ENCODE measurements at regions not wholly inside any gene's neighbourhood (a gene's known extent, or its start where the extent isn't known, plus 50 kb on each side); places are given as distances from the start of the nearest gene placed in this dataset.
"Not testable (repeated sequence)": the region's sequence is repeated elsewhere in the genome, so short reads cannot be mapped to it uniquely, and the experiment has no call there.

DNA sequence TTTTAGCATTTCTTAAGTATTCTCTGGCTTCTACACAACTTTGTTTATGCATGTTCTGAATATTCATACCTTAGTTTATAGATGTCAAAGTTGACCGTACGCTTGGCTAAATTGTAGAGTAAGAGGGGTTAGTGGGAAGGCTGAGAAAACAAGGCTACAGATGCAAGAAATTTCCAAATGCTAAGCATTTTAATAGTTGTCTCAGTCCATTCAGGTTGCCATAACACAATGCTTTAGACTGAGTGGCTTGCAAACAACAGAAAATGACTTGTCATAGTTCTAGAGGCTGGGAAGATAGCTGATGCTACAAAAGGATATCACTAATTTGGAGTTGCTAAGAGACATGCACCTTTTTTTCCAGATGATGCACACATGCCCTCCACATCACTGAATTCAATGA, 53.0 kb upstream of the C1QTNF3 start:
- H3K27me3 ChIP-seq; H3K9me3 ChIP-seq; H3K27ac ChIP-seq; H3K36me3 ChIP-seq; H3K4me1 ChIP-seq; intact Hi-C loops (cut with DNase I); ATAC-seq; DNase-seq; H3K4me3 ChIP-seq: not testable (repeated sequence)

DNA sequence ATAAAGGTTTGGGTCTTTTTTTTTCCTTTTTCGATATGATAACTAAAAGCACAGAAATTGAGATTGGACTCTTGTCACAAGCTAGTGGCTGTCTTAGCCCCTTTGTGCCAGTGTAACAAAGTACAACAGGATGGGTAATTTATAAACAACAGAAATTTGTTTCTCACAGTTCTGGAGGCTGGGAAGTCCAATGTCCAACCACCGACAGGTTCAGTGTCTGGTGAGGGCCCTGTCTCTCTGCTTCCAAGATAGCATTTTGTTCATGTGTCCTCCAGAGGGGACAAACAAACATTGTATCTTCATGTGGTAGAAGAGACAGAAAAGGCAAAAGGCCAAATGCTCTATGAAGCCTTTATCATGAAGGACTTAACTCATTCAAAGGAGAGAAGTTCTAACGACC, 56.9 kb upstream of the C1QTNF3 start:
- H3K4me1 ChIP-seq; DNase-seq; H3K36me3 ChIP-seq; H3K27me3 ChIP-seq; ATAC-seq; H3K27ac ChIP-seq; H3K4me3 ChIP-seq; intact Hi-C loops (cut with DNase I); H3K9me3 ChIP-seq: not testable (repeated sequence)

DNA sequence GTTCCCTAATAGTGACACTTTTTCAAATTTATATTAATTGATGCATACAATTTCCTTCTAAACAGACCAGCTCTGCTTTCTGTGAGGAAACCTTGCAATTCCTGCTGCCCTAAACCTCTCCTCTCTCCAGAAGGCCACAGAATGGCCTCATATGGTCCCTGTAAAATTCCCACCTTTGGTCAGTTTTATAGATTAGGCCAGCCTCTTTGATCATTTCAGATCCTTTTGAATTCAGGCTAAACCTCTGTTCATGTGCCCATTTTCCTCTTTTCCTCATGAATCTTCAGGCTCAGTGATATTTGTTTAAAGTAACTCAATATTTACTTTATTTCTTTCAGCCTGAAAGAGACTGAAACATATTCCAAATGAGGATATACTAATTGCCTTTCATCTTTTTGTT, 58.6 kb upstream of the C1QTNF3 start:
- H3K36me3 ChIP-seq; DNase-seq; H3K27me3 ChIP-seq; H3K9me3 ChIP-seq; H3K27ac ChIP-seq; H3K4me1 ChIP-seq; ATAC-seq; H3K4me3 ChIP-seq; intact Hi-C loops (cut with DNase I): not testable (repeated sequence)

DNA sequence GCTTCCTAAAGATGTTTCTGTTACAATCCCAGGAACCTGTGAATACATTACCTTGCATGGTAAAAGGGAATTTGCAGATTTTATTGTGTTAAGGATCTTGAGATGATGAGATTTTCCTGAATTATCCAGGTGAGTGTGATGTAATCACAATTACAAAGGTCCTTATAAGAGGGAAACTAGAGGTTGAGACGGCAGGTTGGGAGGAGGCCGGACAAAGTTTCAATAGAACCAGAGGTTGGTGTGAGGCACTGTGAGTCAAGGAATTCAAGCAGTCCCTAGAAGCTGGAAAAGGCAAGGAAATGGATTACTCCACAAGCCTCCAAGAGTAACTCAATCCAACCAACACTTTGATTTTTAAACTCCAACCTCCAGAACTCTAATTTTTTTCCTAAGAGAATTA, 65.9 kb upstream of the C1QTNF3 start:
- H3K9me3 ChIP-seq; DNase-seq; H3K27ac ChIP-seq; intact Hi-C loops (cut with DNase I); H3K4me1 ChIP-seq; ATAC-seq; H3K36me3 ChIP-seq; H3K4me3 ChIP-seq; H3K27me3 ChIP-seq: not testable (repeated sequence)

DNA sequence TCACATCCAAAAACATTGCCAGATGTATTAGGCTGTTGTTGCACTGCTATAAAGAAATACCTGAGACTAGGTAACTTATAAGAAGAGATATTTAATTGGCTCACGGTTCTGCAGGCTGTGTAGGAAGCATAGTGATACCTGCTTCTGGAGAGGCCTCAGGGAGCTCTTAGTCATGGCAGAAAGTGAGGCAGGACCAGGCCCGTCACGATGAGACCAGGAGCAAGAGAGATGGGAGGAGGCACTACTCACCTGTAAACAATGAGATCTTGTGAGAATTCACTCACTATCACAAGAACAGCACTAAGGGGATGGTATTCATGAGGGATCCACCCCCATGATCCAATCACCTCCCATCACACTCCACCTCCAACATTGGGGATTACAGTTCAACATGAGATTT, 81.3 kb upstream of the C1QTNF3 start:
- H3K4me3 ChIP-seq; intact Hi-C loops (cut with DNase I); H3K27me3 ChIP-seq; H3K36me3 ChIP-seq; H3K9me3 ChIP-seq; DNase-seq; ATAC-seq; H3K4me1 ChIP-seq; H3K27ac ChIP-seq: not testable (repeated sequence)

DNA sequence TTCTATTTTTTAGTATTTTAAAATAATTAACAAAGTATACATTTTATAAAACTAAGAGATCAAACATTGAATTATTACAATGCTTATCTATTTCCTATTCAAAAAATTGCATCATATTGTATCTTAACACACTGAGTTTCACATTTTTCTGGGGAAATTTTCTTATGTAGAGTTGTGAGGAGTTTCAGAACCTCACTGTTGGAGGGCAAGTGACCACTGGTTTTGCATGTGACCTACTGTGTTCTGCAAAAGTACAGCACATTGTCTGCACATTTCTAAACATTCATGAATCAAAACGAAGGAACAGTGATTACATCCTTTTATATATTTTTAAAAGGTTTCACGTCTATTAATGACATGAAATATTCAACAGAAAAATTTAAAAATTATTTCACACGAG, 82.3 kb upstream of the C1QTNF3 start:
- DNase-seq; intact Hi-C loops (cut with DNase I); H3K36me3 ChIP-seq; H3K27ac ChIP-seq; H3K4me3 ChIP-seq; ATAC-seq; H3K9me3 ChIP-seq; H3K27me3 ChIP-seq; H3K4me1 ChIP-seq: not testable (repeated sequence)

DNA sequence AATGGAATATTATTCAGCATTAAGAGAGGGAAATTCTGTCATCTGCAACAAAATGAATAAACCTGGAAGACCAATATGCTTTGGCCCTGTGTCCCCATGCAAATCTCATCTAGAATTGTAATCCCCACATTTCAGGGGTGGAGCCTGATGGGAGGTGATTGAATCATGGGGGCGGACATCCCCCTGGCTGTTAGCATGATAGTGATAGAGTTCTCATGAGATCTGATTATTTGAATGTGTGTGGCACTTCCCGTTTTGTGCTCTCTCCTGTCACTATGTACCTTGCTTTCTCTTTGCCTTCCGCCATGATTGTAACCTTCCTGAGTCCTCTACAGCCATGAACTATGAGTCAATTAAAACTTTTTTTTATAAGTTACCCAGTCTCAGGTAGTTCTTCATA, 83.7 kb upstream of the C1QTNF3 start:
- H3K9me3 ChIP-seq; DNase-seq; H3K4me3 ChIP-seq; intact Hi-C loops (cut with DNase I); H3K36me3 ChIP-seq; ATAC-seq; H3K4me1 ChIP-seq; H3K27ac ChIP-seq; H3K27me3 ChIP-seq: not testable (repeated sequence)

DNA sequence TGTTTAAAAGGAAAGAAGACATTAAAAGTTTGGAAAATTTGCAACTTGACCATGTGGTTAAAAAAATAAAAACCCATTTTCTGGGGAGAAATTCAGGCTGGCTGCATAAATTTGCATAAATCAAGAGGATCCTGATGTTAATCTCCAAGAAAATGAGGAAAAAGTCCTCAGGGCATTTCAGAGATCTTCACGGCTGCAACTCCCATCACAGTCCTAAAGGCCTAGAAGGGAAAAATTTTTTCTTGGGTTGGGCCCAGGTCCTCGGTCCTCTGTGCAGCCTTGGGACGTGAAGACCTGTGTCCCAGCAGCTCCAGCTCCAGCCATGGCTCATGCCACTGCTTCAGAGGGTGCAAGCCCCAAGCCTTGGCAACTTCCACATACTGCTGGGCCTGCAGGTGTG, 84.8 kb upstream of the C1QTNF3 start:
- H3K4me1 ChIP-seq; DNase-seq; ATAC-seq; H3K27ac ChIP-seq; H3K9me3 ChIP-seq; H3K36me3 ChIP-seq; H3K4me3 ChIP-seq; H3K27me3 ChIP-seq; intact Hi-C loops (cut with DNase I): not testable (repeated sequence)

DNA sequence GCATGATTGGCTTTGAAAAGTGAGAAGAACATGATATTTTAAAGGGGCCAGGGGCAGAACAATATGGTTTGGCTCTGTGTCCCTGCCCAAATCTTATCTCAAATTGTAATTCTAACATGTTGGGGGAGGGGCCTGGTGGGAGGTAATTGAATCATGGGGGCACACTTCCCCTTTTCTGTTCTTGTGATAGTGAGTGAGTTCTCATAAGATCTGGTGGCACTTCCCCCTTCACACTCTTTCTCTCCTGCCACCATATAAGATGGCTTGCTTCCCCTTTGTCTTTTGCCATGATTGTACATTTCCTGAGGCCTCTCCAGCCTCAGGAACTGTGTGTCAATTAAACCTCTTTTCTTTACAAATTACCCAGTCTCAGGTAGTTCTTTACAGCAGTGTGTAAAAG, 85.9 kb upstream of the C1QTNF3 start:
- ATAC-seq; H3K27ac ChIP-seq; H3K4me1 ChIP-seq; H3K9me3 ChIP-seq; H3K36me3 ChIP-seq; H3K4me3 ChIP-seq; DNase-seq; H3K27me3 ChIP-seq; intact Hi-C loops (cut with DNase I): not testable (repeated sequence)

DNA sequence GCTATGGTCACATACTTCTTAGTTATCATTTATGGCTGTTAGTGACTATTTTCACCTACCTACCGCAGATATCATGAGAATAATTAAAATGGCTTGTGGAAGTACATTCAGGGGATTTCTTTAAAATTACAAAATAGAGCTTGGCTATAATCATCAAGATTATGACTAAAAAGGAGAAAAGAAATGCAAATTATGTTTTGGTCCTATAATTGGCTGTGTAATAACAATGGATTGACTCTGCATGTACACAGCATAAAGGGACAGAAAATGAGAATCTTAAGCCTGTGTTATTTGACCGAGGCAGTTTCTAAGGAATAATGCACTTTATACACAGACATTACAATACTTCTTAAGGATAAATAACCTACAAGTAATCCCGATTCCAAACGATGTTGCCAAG, 112.0 kb upstream of the C1QTNF3 start:
- H3K27me3 ChIP-seq; H3K9me3 ChIP-seq; DNase-seq; H3K4me1 ChIP-seq; ATAC-seq; H3K36me3 ChIP-seq; H3K4me3 ChIP-seq; intact Hi-C loops (cut with DNase I); H3K27ac ChIP-seq: not testable (repeated sequence)

DNA sequence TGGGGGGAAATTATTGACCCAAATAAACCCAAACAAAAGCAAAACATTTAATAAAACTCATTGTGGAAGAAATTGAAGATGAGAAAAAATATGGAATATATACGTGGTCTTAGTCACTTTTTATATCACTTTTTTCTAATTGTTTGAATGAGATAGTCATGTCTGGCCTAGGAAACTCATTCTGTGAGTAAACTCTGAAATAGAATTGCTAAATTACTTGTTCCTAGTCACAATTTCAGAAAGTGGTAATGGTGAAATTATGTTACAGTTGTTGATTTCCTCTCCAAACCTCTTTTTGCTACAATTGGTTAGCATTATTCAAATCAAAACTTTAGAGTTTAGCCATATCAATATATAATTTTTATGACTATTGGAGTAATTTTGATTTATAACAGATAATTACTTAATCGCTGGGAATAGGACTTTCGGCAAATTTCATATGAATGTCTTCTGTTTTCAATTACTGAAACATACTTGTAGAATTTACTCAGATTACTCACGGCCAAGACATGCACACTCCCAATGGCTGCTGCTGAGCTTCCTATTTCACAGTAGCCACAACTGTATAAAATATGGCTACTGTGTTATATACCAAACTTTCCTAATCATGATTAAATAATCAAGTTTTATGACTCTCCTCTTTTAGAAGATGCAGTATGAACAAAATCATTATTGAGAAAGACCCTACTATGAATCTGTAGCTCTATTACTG, 113.8 kb upstream of the C1QTNF3 start:
- H3K36me3 ChIP-seq; ATAC-seq; H3K9me3 ChIP-seq; H3K4me3 ChIP-seq; H3K27me3 ChIP-seq; DNase-seq; H3K4me1 ChIP-seq; H3K27ac ChIP-seq; intact Hi-C loops (cut with DNase I): not testable (repeated sequence)

DNA sequence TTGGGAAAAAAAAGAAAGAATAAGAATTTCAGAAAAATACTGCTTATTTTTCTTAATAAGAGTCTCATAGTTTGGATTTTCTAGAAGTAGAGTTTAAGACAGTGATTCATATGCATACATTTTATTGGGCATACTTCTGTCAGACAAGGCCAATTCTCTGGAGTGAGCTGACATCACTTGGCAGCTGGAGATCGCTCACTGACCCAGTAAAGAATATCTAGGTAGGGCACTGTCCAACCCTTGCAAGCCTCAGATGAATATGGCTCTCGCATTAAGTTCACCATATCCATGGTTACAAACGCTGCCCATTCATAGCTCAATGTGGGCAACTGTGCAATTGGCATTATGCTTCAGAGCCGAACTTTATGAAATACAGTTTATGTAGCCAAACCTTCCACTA, 117.9 kb upstream of the C1QTNF3 start:
- H3K4me3 ChIP-seq; intact Hi-C loops (cut with DNase I); ATAC-seq; H3K27me3 ChIP-seq; H3K36me3 ChIP-seq; DNase-seq; H3K27ac ChIP-seq; H3K4me1 ChIP-seq; H3K9me3 ChIP-seq: not testable (repeated sequence)

DNA sequence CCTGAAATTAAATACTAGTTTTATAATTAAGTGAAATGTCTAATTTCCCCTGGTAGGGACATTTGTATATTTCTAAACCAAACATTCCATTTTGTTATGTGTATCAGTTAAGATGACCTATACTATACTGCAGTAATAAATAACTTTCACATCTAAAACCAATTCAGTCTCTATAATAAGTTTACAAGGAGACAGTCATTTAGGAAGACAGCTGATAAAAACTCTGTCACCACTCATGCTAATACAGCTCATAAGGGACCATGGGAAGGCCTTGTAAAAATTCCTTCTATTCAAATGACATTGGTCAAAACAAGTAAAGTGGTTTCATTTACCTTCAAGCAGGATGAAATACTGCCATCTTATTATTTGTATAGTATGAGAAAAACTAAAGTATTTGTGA, 128.4 kb upstream of the C1QTNF3 start:
- not testable (repeated sequence) for ATAC-seq

DNA sequence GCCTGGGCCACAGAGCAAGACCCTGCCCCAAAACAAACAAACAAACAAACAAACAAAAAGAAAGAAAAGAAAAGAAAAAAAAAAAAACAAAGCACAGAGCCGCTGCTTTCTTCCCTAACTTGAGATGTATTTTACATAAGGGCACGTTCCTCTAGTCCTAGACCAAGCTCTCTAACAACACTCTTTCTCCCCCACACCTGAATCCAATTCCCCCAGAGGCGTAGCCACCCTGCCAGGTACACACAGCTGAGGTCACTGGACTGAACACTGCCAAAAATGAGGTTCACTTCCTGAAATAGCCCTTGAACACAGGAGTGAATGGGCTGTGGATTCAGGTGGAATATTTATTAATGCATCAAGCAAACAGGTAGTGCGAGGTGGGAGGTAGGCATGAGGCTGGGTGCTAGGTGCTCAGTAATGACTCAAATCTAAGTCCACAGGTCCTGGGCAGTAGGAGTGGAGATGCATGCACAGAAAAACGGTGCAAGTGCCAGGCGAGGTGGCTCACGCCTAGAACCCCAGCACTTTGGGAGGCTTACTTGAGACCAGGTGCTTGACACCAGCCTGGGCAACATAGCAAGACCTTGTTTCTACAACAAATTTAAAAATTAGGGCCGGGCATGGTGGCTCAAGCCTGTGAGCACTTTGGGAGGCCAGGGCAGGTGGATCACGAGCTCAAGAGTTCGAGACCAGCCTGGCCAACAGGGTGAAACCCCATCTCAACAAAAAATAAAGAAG, 136.6 kb upstream of the C1QTNF3 start:
- H3K4me3 ChIP-seq; H3K4me1 ChIP-seq; intact Hi-C loops (cut with DNase I); H3K27ac ChIP-seq; H3K27me3 ChIP-seq; ATAC-seq; H3K9me3 ChIP-seq: not testable (repeated sequence)
- peak; percentile 74 for DNase-seq
- peaks cover 19% of the 10 kb centered on the region for H3K36me3 ChIP-seq

More for the DNA sequence above, 128.4 kb upstream of the C1QTNF3 start:
- H3K4me1 ChIP-seq; H3K27me3 ChIP-seq; H3K27ac ChIP-seq; H3K9me3 ChIP-seq; H3K4me3 ChIP-seq; intact Hi-C loops (cut with DNase I); H3K36me3 ChIP-seq; DNase-seq: not testable (repeated sequence)

DNA sequence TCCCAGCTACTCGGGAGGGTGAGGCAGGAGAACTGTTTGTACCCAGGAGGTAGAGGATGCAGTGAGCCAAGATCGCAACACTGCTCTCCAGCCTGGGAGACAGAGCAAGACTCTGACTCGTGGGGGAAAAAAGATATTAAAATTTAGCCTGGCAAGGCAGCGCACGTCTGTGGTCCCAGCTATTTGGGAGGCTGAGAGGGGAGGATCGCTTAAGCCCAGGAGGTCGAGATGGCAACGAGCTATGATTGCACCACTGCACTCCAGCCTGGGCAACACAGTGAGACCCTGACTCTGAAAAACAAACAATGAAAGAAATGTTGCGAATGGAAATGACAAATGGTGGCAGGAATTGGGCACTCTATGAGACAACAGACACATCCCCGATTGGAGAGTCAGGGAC, 137.2 kb upstream of the C1QTNF3 start:
- H3K4me1 ChIP-seq; H3K9me3 ChIP-seq; H3K4me3 ChIP-seq; ATAC-seq; H3K27me3 ChIP-seq; intact Hi-C loops (cut with DNase I); H3K27ac ChIP-seq: not testable (repeated sequence)
- DNase-seq = peak; percentile 66
- H3K36me3 ChIP-seq = peaks cover 16% of the 10 kb centered on the region
